CD4-positive, CD25-positive, alpha-beta regulatory T cell (primary cell): ENCODE measurements at regions not wholly inside any gene's neighbourhood (a gene's known extent, or its start where the extent isn't known, plus 50 kb on each side); places are given as distances from the start of the nearest gene placed in this dataset.
A peak's percentile ranks its signal among the peaks of the same experiment; 100 is the strongest.

Source experiments
- ATAC-seq, 2 donors: fragments of 150-1000 bp; cut with Tn5 transposase; one replicate each; pipeline ENCODE4 v1.10.0; 2021; ENCODE audit warnings: low read depth in 2 of 2, moderate number of reproducible peaks in 2 of 2, moderate library complexity in 1 of 2
- DNase-seq, 3 donors: peaks; one replicate each; pipeline versions ENCODE4 v3.0.0 to v3.0.0-alpha.2; 2012 to 2022; ENCODE audit warnings: mixed read lengths in 1 of 3
- H3K27ac ChIP-seq: one replicate; pipeline ENCODE4 v1.7.0; 2013; ENCODE audit warnings: mild to moderate bottlenecking, low read length; ENCODE audit not compliant: insufficient read depth, poor library complexity, severe bottlenecking
- H3K27me3 ChIP-seq: one replicate; pipeline ENCODE4 v1.7.0; 2013; ENCODE audit warnings: low read length; ENCODE audit not compliant: control insufficient read depth, insufficient read depth
- H3K36me3 ChIP-seq: one replicate; pipeline ENCODE4 v1.7.0; 2013; ENCODE audit warnings: mild to moderate bottlenecking, low read length, moderate library complexity; ENCODE audit not compliant: control insufficient read depth, insufficient read depth
- H3K4me1 ChIP-seq: 2 replicates; pipeline ENCODE4 v1.7.0; 2013; ENCODE audit warnings: mild to moderate bottlenecking, low read length; ENCODE audit not compliant: insufficient read depth, control insufficient read depth, poor library complexity, severe bottlenecking
- H3K4me3 ChIP-seq: one replicate; pipeline ENCODE4 v1.7.0; 2013; ENCODE audit warnings: low read depth, mild to moderate bottlenecking, low read length, moderate library complexity
- H3K9me3 ChIP-seq, 2 experiments: 1 replicate in 1 of 2; 2 replicates in 1 of 2; pipeline ENCODE4 v1.7.0; 2013; ENCODE audit warnings: low read length in 2 of 2, mild to moderate bottlenecking in 1 of 2, moderate library complexity in 1 of 2; ENCODE audit not compliant: control insufficient read depth in 2 of 2
- H3K27ac Mint-ChIP-seq, 3 donors: one replicate each; pipeline ENCODE4 v1.8.0; 2020 to 2022; ENCODE audit warnings: mild to moderate bottlenecking in 3 of 3, mixed read lengths in 3 of 3, moderate library complexity in 2 of 3
- H3K27me3 Mint-ChIP-seq: one replicate; pipeline ENCODE4 v1.8.0; 2022; ENCODE audit warnings: mild to moderate bottlenecking, mixed read lengths
- H3K36me3 Mint-ChIP-seq: one replicate; pipeline ENCODE4 v1.8.0; 2020; ENCODE audit warnings: mixed read lengths
- H3K4me1 Mint-ChIP-seq, 4 donors: one replicate each; pipeline ENCODE4 v1.8.0; 2020 to 2022; ENCODE audit warnings: mixed read lengths in 4 of 4, mild to moderate bottlenecking in 1 of 4
- H3K4me3 Mint-ChIP-seq, 4 donors: one replicate each; pipeline ENCODE4 v1.8.0; 2020 to 2022; ENCODE audit warnings: mild to moderate bottlenecking in 4 of 4, mixed read lengths in 4 of 4, moderate library complexity in 3 of 4
- H3K9me3 Mint-ChIP-seq, 7 donors: one replicate each; pipeline ENCODE4 v1.8.0; 2020 to 2022; ENCODE audit warnings: mixed read lengths in 7 of 7, mild to moderate bottlenecking in 3 of 7, moderate library complexity in 2 of 7

DNA sequence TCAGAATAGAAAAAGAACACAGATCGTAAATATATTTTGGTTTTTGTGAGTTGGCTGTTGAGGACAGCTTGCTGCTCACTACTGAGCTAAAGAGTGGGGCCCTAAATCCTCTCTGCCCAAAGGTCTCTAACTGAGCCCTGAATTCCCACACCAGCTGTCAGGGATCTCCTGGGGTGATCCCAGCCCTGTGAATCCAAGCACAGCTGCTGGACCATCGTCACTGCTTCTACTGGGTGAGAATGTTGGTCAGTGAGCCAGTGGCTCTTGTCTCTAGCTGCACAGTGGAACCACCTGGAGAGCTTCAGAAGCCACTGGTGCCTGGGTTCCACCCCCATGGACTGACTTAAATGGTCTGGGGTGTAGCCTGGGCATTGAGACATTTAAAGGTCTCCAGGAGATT, 90.5 kb upstream of the IL12A start:
- Mint-ChIP-seq H3K9me3 (peaks cover 0 to 3% (median 0%) of the 10 kb centered on the region in 7 donors), H3K27me3 (peaks cover 27% of the 10 kb centered on the region), H3K36me3 (no peaks in the 10 kb centered on the region), H3K4me1 (no peaks in the 10 kb centered on the region), H3K27ac (no peak overlapping the region), H3K4me3 (no peak overlapping the region)
- DNase-seq (no peak), ATAC-seq (no peak)
- Histone ChIP-seq H3K9me3 (no peaks in the 10 kb centered on the region), H3K36me3 (no peaks in the 10 kb centered on the region), H3K4me3 (no peak overlapping the region), H3K27me3 (peaks cover 19% of the 10 kb centered on the region), H3K27ac (no peak overlapping the region), H3K4me1 (no peaks in the 10 kb centered on the region)

DNA sequence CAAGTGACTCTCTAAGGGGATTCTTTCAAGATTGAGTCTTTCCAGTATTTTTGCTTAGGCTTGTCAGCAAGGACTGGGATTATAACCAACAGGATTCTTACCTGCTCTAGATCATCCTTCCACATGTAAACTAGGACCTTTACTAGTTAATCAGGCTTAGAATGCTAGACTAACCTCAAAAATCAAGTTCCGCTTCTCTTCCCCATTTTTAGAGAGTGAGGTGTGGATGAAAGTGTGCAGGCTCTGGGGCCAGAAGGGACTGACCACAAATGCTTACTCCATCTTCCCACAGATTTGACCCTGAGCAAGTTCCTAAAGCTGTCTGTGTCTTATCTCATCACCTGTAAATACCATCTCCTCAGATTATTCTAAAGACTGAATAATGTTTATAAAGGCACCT, 89.5 kb upstream of the IL12A start:
- Mint-ChIP-seq H3K4me3 (no peak overlapping the region), H3K36me3 (no peaks in the 10 kb centered on the region), H3K27me3 (peaks cover 26% of the 10 kb centered on the region), H3K4me1 (no peaks in the 10 kb centered on the region), H3K9me3 (peaks cover 0 to 3% (median 0%) of the 10 kb centered on the region in 7 donors), H3K27ac (no peak overlapping the region)
- Histone ChIP-seq H3K9me3 (no peaks in the 10 kb centered on the region), H3K4me1 (no peaks in the 10 kb centered on the region), H3K36me3 (no peaks in the 10 kb centered on the region), H3K27ac (no peak overlapping the region), H3K27me3 (peaks cover 18% of the 10 kb centered on the region), H3K4me3 (no peak overlapping the region)
- no peak for ATAC-seq
- DNase-seq, result no peak

- H3K27me3 ChIP-seq, result peaks cover 19% of the 10 kb centered on the region
- no peaks in the 10 kb centered on the region for H3K4me1 Mint-ChIP-seq
- no peak overlapping the region for H3K4me3 Mint-ChIP-seq
- no peak overlapping the region for H3K27ac ChIP-seq
- no peak overlapping the region for H3K4me3 ChIP-seq
- DNase-seq (no peak), ATAC-seq (no peak)
- H3K27ac Mint-ChIP-seq, result no peak overlapping the region
- no peaks in the 10 kb centered on the region for H3K36me3 Mint-ChIP-seq
- peaks cover 0 to 3% (median 0%) of the 10 kb centered on the region in 7 donors for H3K9me3 Mint-ChIP-seq
- no peaks in the 10 kb centered on the region for H3K36me3 ChIP-seq
- H3K9me3 ChIP-seq, result no peaks in the 10 kb centered on the region
- H3K4me1 ChIP-seq, result no peaks in the 10 kb centered on the region
- H3K27me3 Mint-ChIP-seq, result peaks cover 30% of the 10 kb centered on the region
Observed at GRCh38 chr3:159902546-159903314, 85.9 kb upstream of the IL12A start.

DNA sequence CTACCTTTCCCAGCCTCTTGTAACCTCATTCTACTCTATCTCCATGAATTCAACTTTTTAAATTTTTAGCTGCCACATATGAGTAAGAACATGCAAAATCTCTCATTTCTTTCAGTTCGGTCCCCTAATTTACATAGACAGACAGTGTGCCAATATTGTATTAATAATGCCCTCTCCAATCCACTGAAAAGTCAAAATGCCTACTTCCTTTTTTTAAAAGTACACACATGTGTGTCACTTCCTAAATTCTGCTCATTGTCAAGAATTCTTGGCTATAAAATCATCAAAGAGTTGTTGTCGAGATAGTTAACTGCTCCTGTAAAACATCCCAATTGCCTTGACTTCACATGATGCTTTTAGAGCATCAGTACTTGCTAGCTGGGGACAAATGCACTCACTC, 84.2 kb upstream of the IL12A start:
- ATAC-seq (no peak), DNase-seq (no peak)
- Mint-ChIP-seq H3K27me3 (peaks cover 23% of the 10 kb centered on the region), H3K4me3 (no peak overlapping the region), H3K4me1 (no peaks in the 10 kb centered on the region), H3K36me3 (no peaks in the 10 kb centered on the region), H3K9me3 (peaks cover 0 to 3% (median 0%) of the 10 kb centered on the region in 7 donors), H3K27ac (peak overlapping the region in 1 of 3 donors; percentile 40)
- no peaks in the 10 kb centered on the region for H3K4me1 ChIP-seq
- no peaks in the 10 kb centered on the region for H3K9me3 ChIP-seq
- H3K27me3 ChIP-seq, result peaks cover 21% of the 10 kb centered on the region
- no peak overlapping the region for H3K4me3 ChIP-seq
- no peak overlapping the region for H3K27ac ChIP-seq
- no peaks in the 10 kb centered on the region for H3K36me3 ChIP-seq

- Histone ChIP-seq H3K27me3 (peaks cover 20% of the 10 kb centered on the region), H3K4me3 (no peak overlapping the region), H3K4me1 (no peaks in the 10 kb centered on the region), H3K27ac (no peak overlapping the region), H3K36me3 (no peaks in the 10 kb centered on the region), H3K9me3 (no peaks in the 10 kb centered on the region)
- H3K9me3 Mint-ChIP-seq, result peaks cover 0 to 3% (median 0%) of the 10 kb centered on the region in 7 donors
- H3K27me3 Mint-ChIP-seq, result peaks cover 21% of the 10 kb centered on the region
- no peak for DNase-seq
- ATAC-seq, result no peak
- H3K4me1 Mint-ChIP-seq, result no peaks in the 10 kb centered on the region
- H3K4me3 Mint-ChIP-seq, result no peak overlapping the region
- no peaks in the 10 kb centered on the region for H3K36me3 Mint-ChIP-seq
- peak overlapping the region in 1 of 3 donors; percentile 40 for H3K27ac Mint-ChIP-seq
Observed at GRCh38 chr3:159904911-159905310, 83.7 kb upstream of the IL12A start.

- H3K4me1 Mint-ChIP-seq, result peaks cover 0 to 22% (median 5%) of the 10 kb centered on the region in 4 donors
- Histone ChIP-seq H3K4me3 (no peak overlapping the region), H3K9me3 (no peaks in the 10 kb centered on the region), H3K27me3 (peaks cover 15% of the 10 kb centered on the region), H3K27ac (no peak overlapping the region), H3K36me3 (no peaks in the 10 kb centered on the region), H3K4me1 (no peaks in the 10 kb centered on the region)
- no peak for ATAC-seq
- H3K4me3 Mint-ChIP-seq, result no peak overlapping the region
- H3K9me3 Mint-ChIP-seq, result peaks cover 0 to 2% (median 0%) of the 10 kb centered on the region in 7 donors
- no peak for DNase-seq
- H3K27ac Mint-ChIP-seq, result no peak overlapping the region
- peaks cover 17% of the 10 kb centered on the region for H3K27me3 Mint-ChIP-seq
- H3K36me3 Mint-ChIP-seq, result no peaks in the 10 kb centered on the region
Observed at GRCh38 chr3:159907828-159908227, 80.8 kb upstream of the IL12A start.

DNA sequence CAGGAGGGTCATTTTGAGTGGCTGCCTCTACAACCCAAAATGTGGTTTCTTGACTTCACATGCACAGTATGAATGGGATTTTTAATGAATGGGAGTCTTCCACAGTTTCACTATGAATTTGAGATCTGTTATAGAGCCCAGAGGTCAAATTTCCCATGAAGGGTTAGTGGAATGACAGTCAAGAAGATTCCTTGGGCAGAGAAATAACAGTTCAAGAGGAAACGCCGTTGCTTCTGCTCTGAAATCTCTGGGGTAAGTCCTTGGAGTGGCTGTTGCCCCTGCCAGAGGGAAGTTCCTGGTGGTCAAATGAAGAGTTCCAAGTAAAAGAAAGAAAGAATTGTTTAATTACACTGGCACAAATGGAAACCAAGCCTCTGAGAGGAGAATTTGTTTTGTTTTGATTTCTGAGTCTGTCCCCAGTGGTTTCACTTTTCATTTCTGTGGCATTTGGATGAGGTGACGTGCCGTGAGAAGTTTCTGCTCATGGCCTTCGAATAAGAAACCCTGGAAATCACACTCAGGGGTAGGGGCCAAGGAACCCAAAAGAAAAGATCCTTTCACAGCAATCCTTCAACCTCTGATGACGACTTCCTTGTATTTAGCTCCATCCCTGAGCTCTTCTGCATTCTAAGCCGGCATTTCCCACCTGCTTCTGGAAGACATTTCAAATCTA, 77.5 kb upstream of the IL12A start:
- Histone ChIP-seq H3K4me1 (no peaks in the 10 kb centered on the region), H3K27ac (no peak overlapping the region)
- no peak for ATAC-seq

More for the DNA sequence above, 77.5 kb upstream of the IL12A start:
- Mint-ChIP-seq H3K36me3 (no peaks in the 10 kb centered on the region), H3K4me1 (peaks cover 0 to 22% (median 5%) of the 10 kb centered on the region in 4 donors), H3K9me3 (peaks cover 0 to 2% (median 0%) of the 10 kb centered on the region in 7 donors), H3K4me3 (peak overlapping the region; percentile 25 to 79 (median 46)), H3K27ac (peak overlapping the region; percentile 42 to 98 (median 55)), H3K27me3 (peaks cover 10% of the 10 kb centered on the region)
- DNase-seq, result peak in 2 of 3 donors; percentile 2 to 71
- Histone ChIP-seq H3K27me3 (peaks cover 6% of the 10 kb centered on the region), H3K36me3 (no peaks in the 10 kb centered on the region), H3K4me3 (peak overlapping the region; percentile 63), H3K9me3 (no peaks in the 10 kb centered on the region)
